A549 (cell line): ENCODE measurements at regions not wholly inside any gene's neighbourhood (a gene's known extent, or its start where the extent isn't known, plus 50 kb on each side); places are given as distances from the start of the nearest gene placed in this dataset.

ENCODE experiments used
- KDM1A ChIP-seq: fragments of 200-600 bp; sonication (generic); IDR thresholded peaks from 2 replicates; pipeline ENCODE4 v1.6.1; 2016; ENCODE audit warnings: low read depth, mild to moderate bottlenecking
- TF ChIP-seq, protein P1 (sequence below): fragments of >200 bp; sonication (Bioruptor Twin); formaldehyde crosslinking; IDR thresholded peaks from 3 replicates; pipeline ENCODE4 v1.5.1; 2016
- TF ChIP-seq, protein P2 (sequence below): fragments of >200 bp; sonication (Bioruptor Twin); formaldehyde crosslinking; IDR thresholded peaks from 3 replicates; pipeline ENCODE4 v1.6.1; 2016

DNA sequence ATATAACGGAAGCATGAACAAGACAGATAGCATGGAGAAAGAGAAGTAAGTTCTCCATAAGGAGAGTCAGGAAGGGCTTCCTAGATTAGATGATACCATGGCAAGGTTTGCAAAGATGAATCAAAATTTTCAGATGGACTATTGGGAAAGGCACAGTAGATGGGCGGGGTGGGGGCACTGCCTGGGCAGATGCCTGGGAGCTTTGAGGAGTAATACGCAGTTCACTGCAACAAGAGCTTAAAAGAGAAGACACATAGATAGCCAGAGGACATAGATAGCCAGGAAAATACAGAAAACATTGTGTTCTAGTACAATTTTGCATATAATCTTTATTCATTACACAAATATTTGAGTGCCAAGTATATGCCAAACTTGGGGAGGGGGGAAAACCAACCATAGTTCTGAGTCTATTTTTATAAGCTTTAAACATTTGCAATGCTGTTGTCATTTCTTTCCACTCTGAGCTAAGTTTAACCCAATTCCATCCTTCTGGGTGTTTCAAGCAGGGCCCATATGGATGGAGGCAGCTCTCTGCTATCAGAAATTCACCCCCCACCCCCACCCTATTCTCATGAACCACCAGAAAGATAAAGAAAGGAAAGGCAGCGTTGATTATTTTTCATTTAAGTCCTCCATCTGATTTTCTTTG lies 120.6 kb downstream of the NUF2 start:
- TF ChIP-seq, protein P1, sequence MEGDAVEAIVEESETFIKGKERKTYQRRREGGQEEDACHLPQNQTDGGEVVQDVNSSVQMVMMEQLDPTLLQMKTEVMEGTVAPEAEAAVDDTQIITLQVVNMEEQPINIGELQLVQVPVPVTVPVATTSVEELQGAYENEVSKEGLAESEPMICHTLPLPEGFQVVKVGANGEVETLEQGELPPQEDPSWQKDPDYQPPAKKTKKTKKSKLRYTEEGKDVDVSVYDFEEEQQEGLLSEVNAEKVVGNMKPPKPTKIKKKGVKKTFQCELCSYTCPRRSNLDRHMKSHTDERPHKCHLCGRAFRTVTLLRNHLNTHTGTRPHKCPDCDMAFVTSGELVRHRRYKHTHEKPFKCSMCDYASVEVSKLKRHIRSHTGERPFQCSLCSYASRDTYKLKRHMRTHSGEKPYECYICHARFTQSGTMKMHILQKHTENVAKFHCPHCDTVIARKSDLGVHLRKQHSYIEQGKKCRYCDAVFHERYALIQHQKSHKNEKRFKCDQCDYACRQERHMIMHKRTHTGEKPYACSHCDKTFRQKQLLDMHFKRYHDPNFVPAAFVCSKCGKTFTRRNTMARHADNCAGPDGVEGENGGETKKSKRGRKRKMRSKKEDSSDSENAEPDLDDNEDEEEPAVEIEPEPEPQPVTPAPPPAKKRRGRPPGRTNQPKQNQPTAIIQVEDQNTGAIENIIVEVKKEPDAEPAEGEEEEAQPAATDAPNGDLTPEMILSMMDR = no peak
- TF ChIP-seq, protein P2, sequence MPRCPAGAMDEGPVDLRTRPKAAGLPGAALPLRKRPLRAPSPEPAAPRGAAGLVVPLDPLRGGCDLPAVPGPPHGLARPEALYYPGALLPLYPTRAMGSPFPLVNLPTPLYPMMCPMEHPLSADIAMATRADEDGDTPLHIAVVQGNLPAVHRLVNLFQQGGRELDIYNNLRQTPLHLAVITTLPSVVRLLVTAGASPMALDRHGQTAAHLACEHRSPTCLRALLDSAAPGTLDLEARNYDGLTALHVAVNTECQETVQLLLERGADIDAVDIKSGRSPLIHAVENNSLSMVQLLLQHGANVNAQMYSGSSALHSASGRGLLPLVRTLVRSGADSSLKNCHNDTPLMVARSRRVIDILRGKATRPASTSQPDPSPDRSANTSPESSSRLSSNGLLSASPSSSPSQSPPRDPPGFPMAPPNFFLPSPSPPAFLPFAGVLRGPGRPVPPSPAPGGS = no peak
- TF ChIP-seq KDM1A = no peak
